Astrocyte (in vitro differentiated cells and primary cell): ENCODE measurements at regions not wholly inside any gene's neighbourhood (a gene's known extent, or its start where the extent isn't known, plus 50 kb on each side); places are given as distances from the start of the nearest gene placed in this dataset.

Experiments
- DNase-seq: peaks from one replicate; pipeline ENCODE4 v3.0.0-alpha.2; 2010; ENCODE audit warnings: low read depth
- FAIRE-seq: peaks from 2 replicates; lab custom pipeline; 2011; peaks lifted over from hg19 to GRCh38; lab: Jason Lieb, UNC
- H2AFZ ChIP-seq: 2 replicates; pipeline ENCODE4 v1.6.0; 2012; ENCODE audit warnings: low read depth, low read length, inconsistent platforms
- H3K27ac ChIP-seq: 2 replicates; pipeline ENCODE4 v1.5.1; 2011; ENCODE audit warnings: low read depth, low read length, inconsistent platforms
- H3K27me3 ChIP-seq: 2 replicates; pipeline ENCODE4 v1.6.0; 2011; ENCODE audit warnings: low read length, inconsistent platforms; ENCODE audit not compliant: insufficient read depth
- H3K36me3 ChIP-seq: 2 replicates; pipeline ENCODE4 v1.5.1; 2011; ENCODE audit warnings: low read length, inconsistent platforms; ENCODE audit not compliant: insufficient read depth
- H3K4me1 ChIP-seq: 2 replicates; pipeline ENCODE4 v1.5.1; 2011; ENCODE audit warnings: low read length, inconsistent platforms; ENCODE audit not compliant: insufficient read depth
- H3K4me2 ChIP-seq: 2 replicates; pipeline ENCODE4 v1.6.0; 2012; ENCODE audit warnings: low read length, inconsistent platforms
- H3K4me3 ChIP-seq: 2 replicates; pipeline ENCODE4 v1.5.1; 2011; ENCODE audit warnings: low read depth, mild to moderate bottlenecking, low read length, inconsistent platforms; ENCODE audit not compliant: insufficient read depth
- H3K79me2 ChIP-seq: 2 replicates; pipeline ENCODE4 v1.6.0; 2012; ENCODE audit warnings: mild to moderate bottlenecking, low read length, inconsistent platforms; ENCODE audit not compliant: insufficient read depth
- H3K9ac ChIP-seq: 2 replicates; pipeline ENCODE4 v1.6.0; 2012; ENCODE audit warnings: mild to moderate bottlenecking, low read length, inconsistent platforms
- H3K9me3 ChIP-seq: 2 replicates; pipeline ENCODE4 v1.5.1; 2012; ENCODE audit warnings: low read depth, mild to moderate bottlenecking, low read length, inconsistent platforms; ENCODE audit not compliant: insufficient read depth
- H4K20me1 ChIP-seq: 2 replicates; pipeline ENCODE4 v1.6.0; 2012; ENCODE audit warnings: low read length, inconsistent platforms; ENCODE audit not compliant: insufficient read depth
- H3K27ac Mint-ChIP-seq: one replicate; pipeline ENCODE4 v1.8.0; 2021; ENCODE audit warnings: mild to moderate bottlenecking, mixed read lengths; ENCODE audit not compliant: unreplicated experiment
- H3K27me3 Mint-ChIP-seq: one replicate; pipeline ENCODE4 v1.8.0; 2021; ENCODE audit warnings: low read depth, mixed read lengths; ENCODE audit not compliant: unreplicated experiment
- H3K36me3 Mint-ChIP-seq: one replicate; pipeline ENCODE4 v1.8.0; 2021; ENCODE audit warnings: low read depth, mixed read lengths; ENCODE audit not compliant: unreplicated experiment
- H3K4me1 Mint-ChIP-seq: one replicate; pipeline ENCODE4 v1.8.0; 2021; ENCODE audit warnings: low read depth, mixed read lengths; ENCODE audit not compliant: unreplicated experiment
- H3K4me3 Mint-ChIP-seq: one replicate; pipeline ENCODE4 v1.8.0; 2021; ENCODE audit warnings: mild to moderate bottlenecking, moderate library complexity, mixed read lengths; ENCODE audit not compliant: unreplicated experiment
- H3K9me3 Mint-ChIP-seq: one replicate; pipeline ENCODE4 v1.8.0; 2021; ENCODE audit warnings: mild to moderate bottlenecking, mixed read lengths; ENCODE audit not compliant: unreplicated experiment
- EZH2 ChIP-seq: IDR thresholded peaks from 2 replicates; pipeline ENCODE4 v1.6.1; 2012; ENCODE audit warnings: mild to moderate bottlenecking, low read length, inconsistent platforms; ENCODE audit not compliant: insufficient read depth
- TF ChIP-seq, protein P1 (sequence below): IDR thresholded peaks from 2 replicates; pipeline ENCODE4 v1.5.1; 2011; ENCODE audit warnings: low read depth, mild to moderate bottlenecking, inconsistent platforms, low read length, moderate library complexity; ENCODE audit not compliant: insufficient read depth

DNA sequence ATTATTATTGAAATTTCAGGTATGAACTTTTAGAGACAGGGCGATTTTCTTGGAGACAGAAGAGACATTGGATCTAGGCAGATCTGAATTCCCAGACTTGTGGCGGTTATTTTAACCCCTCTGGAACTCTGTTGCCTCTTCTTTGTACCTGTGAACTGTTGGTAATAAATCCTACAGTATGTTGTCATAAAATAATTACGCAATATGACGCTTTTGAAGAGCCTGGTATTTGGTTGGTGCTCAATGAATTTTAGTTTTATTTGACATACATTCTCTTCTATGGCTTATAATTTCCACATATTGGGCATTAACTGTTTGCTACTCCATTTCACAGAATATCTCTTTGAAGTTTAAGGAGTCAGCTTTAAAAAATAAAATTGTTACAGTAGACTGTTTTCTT lies 1496.1 kb upstream of the IGFBP7 start:
- no peak overlapping the region for H3K4me3 ChIP-seq
- H3K79me2 ChIP-seq, result no peaks in the 10 kb centered on the region
- H3K4me1 ChIP-seq, result no peaks in the 10 kb centered on the region
- H3K36me3 ChIP-seq, result no peaks in the 10 kb centered on the region
- no peak overlapping the region for H3K9ac ChIP-seq
- no peaks in the 10 kb centered on the region for H3K27me3 Mint-ChIP-seq
- no peak overlapping the region for H2AFZ ChIP-seq
- no peak overlapping the region for H3K27ac Mint-ChIP-seq
- DNase-seq, result no peak
- H3K4me2 ChIP-seq, result no peak overlapping the region
- H3K4me3 Mint-ChIP-seq, result no peak overlapping the region
- no peaks in the 10 kb centered on the region for H3K9me3 Mint-ChIP-seq
- H3K27me3 ChIP-seq, result no peaks in the 10 kb centered on the region
- no peaks in the 10 kb centered on the region for H3K4me1 Mint-ChIP-seq
- H3K9me3 ChIP-seq, result no peaks in the 10 kb centered on the region
- H4K20me1 ChIP-seq, result no peaks in the 10 kb centered on the region
- H3K36me3 Mint-ChIP-seq, result no peaks in the 10 kb centered on the region
- FAIRE-seq, result no peak
- no peak overlapping the region for H3K27ac ChIP-seq
- TF ChIP-seq, protein P1, sequence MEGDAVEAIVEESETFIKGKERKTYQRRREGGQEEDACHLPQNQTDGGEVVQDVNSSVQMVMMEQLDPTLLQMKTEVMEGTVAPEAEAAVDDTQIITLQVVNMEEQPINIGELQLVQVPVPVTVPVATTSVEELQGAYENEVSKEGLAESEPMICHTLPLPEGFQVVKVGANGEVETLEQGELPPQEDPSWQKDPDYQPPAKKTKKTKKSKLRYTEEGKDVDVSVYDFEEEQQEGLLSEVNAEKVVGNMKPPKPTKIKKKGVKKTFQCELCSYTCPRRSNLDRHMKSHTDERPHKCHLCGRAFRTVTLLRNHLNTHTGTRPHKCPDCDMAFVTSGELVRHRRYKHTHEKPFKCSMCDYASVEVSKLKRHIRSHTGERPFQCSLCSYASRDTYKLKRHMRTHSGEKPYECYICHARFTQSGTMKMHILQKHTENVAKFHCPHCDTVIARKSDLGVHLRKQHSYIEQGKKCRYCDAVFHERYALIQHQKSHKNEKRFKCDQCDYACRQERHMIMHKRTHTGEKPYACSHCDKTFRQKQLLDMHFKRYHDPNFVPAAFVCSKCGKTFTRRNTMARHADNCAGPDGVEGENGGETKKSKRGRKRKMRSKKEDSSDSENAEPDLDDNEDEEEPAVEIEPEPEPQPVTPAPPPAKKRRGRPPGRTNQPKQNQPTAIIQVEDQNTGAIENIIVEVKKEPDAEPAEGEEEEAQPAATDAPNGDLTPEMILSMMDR, result no peak
- no peak for TF ChIP-seq EZH2

DNA sequence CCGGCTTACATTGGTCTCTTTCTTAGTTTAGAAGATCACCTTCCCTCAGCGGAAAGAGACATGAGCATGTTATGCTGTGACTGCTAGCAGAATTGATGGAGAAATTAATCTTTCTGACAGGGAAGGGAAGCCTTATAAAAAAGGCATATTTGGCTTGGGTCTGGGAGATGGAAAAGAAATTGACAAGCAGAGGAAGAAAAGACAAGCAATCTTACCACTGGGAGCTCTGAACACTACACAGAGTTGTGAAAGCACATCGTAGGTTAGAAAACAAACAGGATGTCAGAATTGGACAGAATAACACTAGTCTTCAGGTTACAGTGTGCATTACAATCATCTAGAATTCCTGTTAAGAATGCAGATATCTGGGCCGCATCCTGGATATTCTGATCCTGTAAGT lies 1493.8 kb upstream of the IGFBP7 start:
- Histone ChIP-seq H3K9ac (no peak overlapping the region), H3K79me2 (no peaks in the 10 kb centered on the region), H3K4me2 (no peak overlapping the region), H3K27me3 (no peaks in the 10 kb centered on the region), H3K36me3 (no peaks in the 10 kb centered on the region), H3K27ac (no peak overlapping the region), H3K4me1 (no peaks in the 10 kb centered on the region), H3K4me3 (no peak overlapping the region), H3K9me3 (no peaks in the 10 kb centered on the region), H4K20me1 (no peaks in the 10 kb centered on the region), H2AFZ (no peak overlapping the region)
- TF ChIP-seq, protein P1, result no peak
- TF ChIP-seq EZH2, result no peak
- Mint-ChIP-seq H3K9me3 (no peaks in the 10 kb centered on the region), H3K4me3 (no peak overlapping the region), H3K4me1 (no peaks in the 10 kb centered on the region), H3K27me3 (no peaks in the 10 kb centered on the region), H3K27ac (no peak overlapping the region), H3K36me3 (no peaks in the 10 kb centered on the region)
- no peak for FAIRE-seq
- no peak for DNase-seq

DNA sequence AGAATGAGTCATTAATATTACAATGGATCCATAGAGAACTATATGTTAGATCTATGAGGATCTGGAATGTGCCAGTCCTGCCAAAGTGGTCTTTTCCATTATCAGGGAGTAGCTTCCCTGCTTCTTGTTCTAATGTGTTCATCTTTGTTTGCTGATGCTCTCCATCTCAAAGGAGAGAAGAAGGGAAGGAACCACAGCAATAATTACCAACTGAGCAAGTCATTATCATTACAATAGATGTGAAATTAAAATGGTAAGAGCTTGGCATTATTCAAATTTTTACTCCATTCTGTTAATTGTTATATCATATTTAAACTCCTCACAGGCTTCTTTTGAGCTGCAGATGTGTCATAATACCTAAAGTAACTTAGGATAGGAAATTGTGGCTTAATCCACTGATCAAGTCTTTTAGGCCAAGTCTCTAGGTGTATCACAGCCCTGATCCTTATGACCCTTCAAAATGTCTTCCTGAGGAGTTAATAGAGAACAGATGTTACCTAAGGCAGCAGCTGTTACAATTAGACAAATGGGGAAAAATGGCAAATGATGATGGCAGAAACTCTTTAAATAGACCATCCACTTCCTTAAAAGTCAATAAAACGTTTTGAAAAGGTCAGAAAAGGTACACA lies 1492.7 kb upstream of the IGFBP7 start:
- no peak overlapping the region for H3K27ac ChIP-seq
- no peaks in the 10 kb centered on the region for H3K79me2 ChIP-seq
- no peaks in the 10 kb centered on the region for H3K4me1 Mint-ChIP-seq
- DNase-seq, result no peak
- no peak overlapping the region for H3K9ac ChIP-seq
- no peak overlapping the region for H3K4me3 Mint-ChIP-seq
- no peaks in the 10 kb centered on the region for H3K4me1 ChIP-seq
- no peak overlapping the region for H3K4me2 ChIP-seq
- H3K36me3 Mint-ChIP-seq, result no peaks in the 10 kb centered on the region
- H4K20me1 ChIP-seq, result no peaks in the 10 kb centered on the region
- H3K27me3 Mint-ChIP-seq, result no peaks in the 10 kb centered on the region
- H3K36me3 ChIP-seq, result no peaks in the 10 kb centered on the region
- H3K27me3 ChIP-seq, result no peaks in the 10 kb centered on the region
- TF ChIP-seq, protein P1, result no peak
- no peak for TF ChIP-seq EZH2
- no peaks in the 10 kb centered on the region for H3K9me3 ChIP-seq
- no peaks in the 10 kb centered on the region for H3K9me3 Mint-ChIP-seq
- H3K27ac Mint-ChIP-seq, result no peak overlapping the region
- FAIRE-seq, result no peak
- H2AFZ ChIP-seq, result no peak overlapping the region
- H3K4me3 ChIP-seq, result no peak overlapping the region
